ENCODE measurements at regions not wholly inside any gene's neighbourhood (a gene's known extent, or its start where the extent isn't known, plus 50 kb on each side); places are given as distances from the start of the nearest gene placed in this dataset.
"Not testable (repeated sequence)": the region's sequence is repeated elsewhere in the genome, so short reads cannot be mapped to it uniquely, and the experiment has no call there.

GRCh38 chr12:103011974-103012763 is 54.7 kb downstream of the ASCL1 start:
- no peak for DNase-seq

GRCh38 chr12:103012884-103013283 is 55.4 kb downstream of the ASCL1 start:
- no peak for DNase-seq

GRCh38 chr12:103013741-103014300 is 56.3 kb downstream of the ASCL1 start:
- DNase-seq, result no peak

- no peak for DNase-seq
These were observed 58.9 kb downstream of the ASCL1 start for GRCh38 chr12:103016381-103016780.

- DNase-seq, result no peak
These were observed 63.4 kb downstream of the ASCL1 start for GRCh38 chr12:103020839-103021238.

- DNase-seq, result no peak
These were observed 64.2 kb downstream of the ASCL1 start for GRCh38 chr12:103021538-103022218.

- no peak for DNase-seq
These were observed 67.2 kb downstream of the ASCL1 start for GRCh38 chr12:103024650-103025049.

GRCh38 chr12:103026643-103027042 is 69.2 kb downstream of the ASCL1 start:
- DNase-seq, result not testable (repeated sequence)

GRCh38 chr12:103028881-103029639 is 71.6 kb downstream of the ASCL1 start:
- DNase-seq, result no peak

GRCh38 chr12:103036581-103037214 is 79.2 kb downstream of the ASCL1 start:
- no peak for DNase-seq

- DNase-seq, result no peak
These were observed 86.3 kb downstream of the ASCL1 start for GRCh38 chr12:103043531-103044486.

- DNase-seq, result no peak
These were observed 88.7 kb downstream of the ASCL1 start for GRCh38 chr12:103046154-103046553.

- no peak for DNase-seq
These were observed 92.8 kb downstream of the ASCL1 start for GRCh38 chr12:103050273-103050672.

GRCh38 chr12:103053089-103053488 is 95.6 kb downstream of the ASCL1 start:
- DNase-seq, result no peak

GRCh38 chr12:103073630-103074029 is 116.2 kb downstream of the ASCL1 start:
- DNase-seq, result no peak

GRCh38 chr12:103075848-103076247 is 118.4 kb downstream of the ASCL1 start:
- DNase-seq, result no peak

GRCh38 chr12:103077108-103077773 is 119.8 kb downstream of the ASCL1 start:
- DNase-seq, result no peak

GRCh38 chr12:103085541-103085940 is 128.1 kb downstream of the ASCL1 start:
- DNase-seq, result no peak

- DNase-seq, result no peak
These were observed 129.0 kb downstream of the ASCL1 start for GRCh38 chr12:103086471-103086870.

GRCh38 chr12:103093499-103094106 is 136.1 kb downstream of the ASCL1 start:
- no peak for DNase-seq

GRCh38 chr12:103097496-103097895 is 140.0 kb downstream of the ASCL1 start:
- no peak for DNase-seq
